MV-4-11 (cell line): ENCODE measurements at regions not wholly inside any gene's neighbourhood (a gene's known extent, or its start where the extent isn't known, plus 50 kb on each side); places are given as distances from the start of the nearest gene placed in this dataset.

Experiments
- DNase-seq: peaks from one replicate; lab custom pipeline; 2025; lab: John Stamatoyannopoulos, UW

DNA sequence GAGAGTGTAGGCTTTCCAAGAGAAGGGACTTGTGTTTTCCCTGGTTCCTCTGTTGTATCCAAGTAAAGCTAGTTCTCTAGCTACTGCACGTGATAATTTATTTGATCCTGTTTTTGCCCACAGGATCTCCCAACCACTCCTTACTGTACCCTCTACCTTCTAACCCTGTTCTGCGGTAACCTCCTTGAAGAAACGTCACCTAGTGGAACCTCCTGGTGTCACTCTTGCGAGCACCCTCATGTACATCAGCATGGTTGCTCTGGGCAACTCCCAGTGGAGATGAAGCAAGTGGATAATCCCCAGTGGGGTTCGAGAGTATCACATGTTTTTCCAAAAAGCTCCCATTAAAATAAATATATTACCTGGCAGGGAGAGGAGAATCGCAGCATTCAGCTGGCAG is 108.9 kb upstream of the CLMP start:
- no peak for DNase-seq

DNA sequence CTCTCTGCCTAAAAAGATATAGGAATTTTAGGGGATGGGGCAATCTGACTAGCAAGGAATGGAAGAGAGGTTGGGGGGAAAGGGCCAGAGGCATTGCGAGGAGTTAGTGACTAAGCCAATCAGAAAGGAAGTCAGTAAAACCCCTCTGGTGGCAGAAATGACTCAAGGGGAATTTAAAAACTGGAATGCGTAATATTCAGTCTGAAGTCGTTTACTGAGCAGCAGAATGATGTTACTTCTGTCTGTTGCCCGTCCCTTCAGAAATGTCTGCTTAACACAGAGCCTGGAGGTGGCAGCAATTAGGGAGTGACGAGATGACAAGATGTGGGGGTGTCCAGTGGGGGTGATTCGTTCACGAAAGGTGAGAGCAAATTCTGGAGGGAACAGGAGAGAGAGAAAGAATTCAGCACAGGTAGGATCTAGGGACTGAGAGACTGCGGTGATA is 107.7 kb upstream of the CLMP start:
- DNase-seq, result peak; percentile 54

- peak; percentile 30 for DNase-seq
Measured at GRCh38 chr11:123301696-123302400, 106.8 kb upstream of the CLMP start.

DNA sequence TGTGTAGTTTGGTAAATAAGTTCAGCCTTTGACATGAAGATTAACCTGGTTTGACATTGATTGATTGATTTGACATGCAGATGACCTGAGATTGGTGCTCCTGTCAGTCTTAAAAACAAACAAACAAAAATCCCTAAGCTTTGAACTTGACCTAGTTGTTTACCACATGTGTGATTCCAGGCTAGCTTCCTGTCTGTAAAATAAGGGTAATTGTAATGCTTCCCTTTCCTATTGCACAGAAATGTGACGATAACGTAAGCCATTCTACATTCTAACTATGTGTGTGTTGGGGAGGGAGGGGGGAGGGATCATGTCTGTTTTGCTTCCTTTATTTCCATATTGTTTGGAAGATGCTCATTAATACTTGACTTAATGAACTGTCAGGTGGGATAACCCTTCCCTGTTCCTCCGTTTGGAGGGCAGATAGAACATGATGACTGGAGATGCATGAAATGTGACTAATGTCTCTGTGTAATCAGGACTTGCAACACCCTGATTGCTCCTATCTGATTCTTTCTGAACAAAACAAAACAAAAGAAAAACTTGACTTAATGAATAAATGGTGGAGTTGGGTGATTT is 106.1 kb upstream of the CLMP start:
- peak; percentile 30 for DNase-seq

DNA sequence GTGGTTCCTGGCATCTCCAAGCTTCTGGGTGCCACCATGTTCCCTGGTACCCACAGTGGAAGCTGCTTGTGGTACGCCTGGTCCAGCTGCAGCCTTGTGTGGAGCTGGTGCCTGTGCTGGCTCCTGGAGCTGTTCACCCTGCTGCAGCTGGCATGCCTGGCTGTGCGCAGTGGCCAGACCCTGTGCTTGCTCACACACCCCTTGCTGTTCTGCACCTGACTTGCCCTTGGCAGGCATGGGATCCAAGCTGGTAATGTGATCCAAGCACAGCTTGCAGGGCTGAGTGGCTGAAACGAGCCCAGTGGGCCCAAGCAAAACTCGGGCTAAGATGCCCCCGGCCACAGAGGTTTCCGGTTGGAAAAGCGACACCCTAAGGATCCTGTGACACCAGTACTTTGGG is 104.7 kb upstream of the CLMP start:
- no peak for DNase-seq

DNA sequence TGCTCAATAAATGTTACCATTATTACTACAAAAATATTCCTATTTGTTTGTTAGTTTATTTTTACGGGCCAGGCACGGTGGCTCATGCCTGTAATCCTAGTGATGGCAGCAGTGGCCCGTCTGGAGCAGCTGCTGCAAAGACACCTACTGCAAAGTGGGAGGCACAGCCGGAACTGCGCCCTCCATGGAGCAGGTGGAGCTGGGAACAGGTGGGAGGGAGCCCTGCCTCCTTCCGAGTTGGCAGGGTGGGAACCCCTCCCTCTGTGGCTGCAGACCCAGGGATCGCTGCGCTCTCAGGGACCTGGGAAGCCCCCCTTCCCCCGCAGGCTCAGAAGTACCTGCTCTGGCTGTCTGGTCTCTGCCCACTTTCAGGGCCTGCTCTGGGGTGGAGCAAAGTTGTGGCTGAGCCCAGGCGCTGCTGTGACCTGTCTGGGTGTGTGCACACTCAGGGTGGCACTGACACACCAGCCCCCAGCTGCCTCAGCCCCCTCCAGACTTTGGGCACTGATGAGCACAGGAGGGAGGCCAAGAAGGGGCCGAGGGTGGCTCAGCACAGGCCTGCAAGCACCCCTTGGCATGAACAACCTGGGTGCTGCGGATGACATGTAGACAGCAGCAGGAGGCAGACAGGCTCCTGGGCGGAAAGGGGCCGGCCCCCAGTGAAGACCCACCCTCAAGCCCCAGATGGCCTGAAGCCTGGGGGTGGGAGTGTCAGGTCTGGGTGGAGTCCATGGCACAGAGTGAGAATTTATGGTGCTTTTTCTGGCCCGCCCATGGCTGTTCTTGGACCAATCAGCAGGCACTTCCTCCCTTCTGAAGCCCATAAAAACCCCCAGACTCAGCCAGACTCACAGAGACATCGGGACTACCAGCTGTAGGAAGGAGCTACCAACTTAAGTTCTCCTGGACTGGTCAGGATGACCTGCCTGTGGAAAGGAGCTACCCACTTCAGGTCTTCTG is 103.7 kb upstream of the CLMP start:
- no peak for DNase-seq

- DNase-seq, result no peak
Measured at GRCh38 chr11:123292647-123293046, 97.6 kb upstream of the CLMP start.

- DNase-seq, result no peak
Measured at GRCh38 chr11:123291201-123291869, 96.3 kb upstream of the CLMP start.

DNA sequence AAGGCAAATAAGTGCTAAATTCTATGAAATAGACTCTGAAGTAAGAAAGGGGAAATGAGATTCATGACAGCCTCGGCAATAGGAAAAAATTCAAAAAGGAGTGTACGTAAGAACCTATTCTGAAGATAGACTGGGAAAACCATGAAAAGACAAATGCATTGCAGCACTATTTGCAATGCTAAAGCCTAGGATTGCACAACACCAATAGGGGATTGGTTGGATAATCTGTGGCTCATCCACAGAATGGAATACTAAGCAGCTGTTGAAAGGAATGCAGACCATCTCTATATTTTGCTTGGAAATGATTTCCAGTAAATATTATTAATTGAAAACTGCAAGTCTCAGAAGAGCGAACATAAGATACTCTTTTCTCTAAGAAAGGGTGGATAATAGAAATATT is 91.7 kb upstream of the CLMP start:
- peak; percentile 66 for DNase-seq

DNA sequence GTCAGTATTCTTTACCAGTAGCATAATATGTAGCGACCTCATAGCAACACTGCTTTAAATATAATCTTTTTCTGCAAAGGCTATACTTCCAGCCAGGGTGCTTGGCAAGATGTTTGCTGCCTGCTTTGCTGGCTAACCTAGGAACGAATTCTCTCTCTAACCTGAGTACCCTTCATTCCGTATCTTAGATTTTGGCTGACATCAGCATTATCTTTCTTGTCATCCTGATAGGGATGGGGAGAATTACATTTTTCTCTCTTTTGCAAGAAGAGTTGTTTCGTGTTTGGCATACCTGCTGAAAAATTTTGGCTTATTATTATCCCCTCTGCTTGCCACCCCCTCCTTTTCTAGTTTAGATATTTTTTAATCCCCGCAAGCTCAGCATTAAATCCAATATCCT is 91.2 kb upstream of the CLMP start:
- no peak for DNase-seq

DNA sequence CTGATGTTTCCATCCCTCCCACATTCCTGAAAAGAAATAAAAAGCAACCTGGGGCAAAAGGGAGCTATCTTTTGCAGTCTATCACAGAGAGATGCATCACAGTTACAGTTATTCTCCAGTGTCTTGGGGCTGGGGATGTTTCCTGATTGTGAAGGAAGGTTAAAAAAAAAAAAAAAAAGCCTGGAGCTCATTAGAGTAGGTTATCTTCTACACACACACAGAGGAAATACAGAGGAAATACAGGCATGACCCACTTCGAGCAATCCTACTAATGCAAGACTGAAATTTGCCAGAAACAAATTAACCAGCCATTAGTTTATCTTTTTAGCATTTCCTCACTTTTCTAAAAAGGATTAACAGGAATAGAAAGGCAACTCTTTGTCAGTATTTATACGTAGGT is 89.4 kb upstream of the CLMP start:
- DNase-seq, result no peak

DNA sequence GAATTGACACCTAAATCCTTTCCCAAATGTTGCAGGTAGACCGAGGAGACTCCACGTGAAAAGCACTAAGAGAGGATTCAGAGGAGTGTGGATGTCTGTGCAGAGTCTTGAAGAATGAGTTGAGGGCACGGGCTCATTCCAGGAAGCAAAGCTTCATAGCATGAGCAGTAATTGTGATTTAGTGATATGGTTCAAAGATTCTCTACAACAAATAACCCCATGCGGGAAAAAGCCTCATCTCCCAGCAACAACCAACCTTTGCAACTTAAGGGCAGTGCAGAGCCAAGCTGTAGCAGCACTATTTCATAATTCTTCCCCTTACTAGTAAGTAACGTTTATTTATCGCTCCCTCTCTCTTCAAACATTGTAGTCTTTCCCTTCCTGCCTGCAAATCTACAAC is 87.5 kb upstream of the CLMP start:
- no peak for DNase-seq

DNA sequence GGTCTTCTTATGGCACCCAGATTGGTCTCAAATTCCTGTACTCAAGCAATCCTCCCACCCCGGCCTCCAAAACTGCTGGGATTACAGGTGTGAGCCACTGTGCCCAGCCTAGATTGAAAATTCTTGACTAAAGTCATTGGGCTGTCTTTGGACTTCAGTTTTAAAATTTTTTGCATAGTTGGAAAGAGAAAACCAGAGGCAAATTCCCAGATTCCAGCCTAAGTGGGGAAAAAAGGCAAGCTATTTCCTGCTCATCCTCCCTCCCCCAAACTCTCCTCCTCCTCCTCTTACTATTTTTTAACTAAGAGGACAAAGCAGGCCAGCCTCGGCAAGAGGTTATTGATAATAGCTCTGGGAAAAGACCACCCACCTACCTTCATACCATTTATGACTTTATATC is 78.6 kb upstream of the CLMP start:
- no peak for DNase-seq

- DNase-seq, result no peak
Measured at GRCh38 chr11:123272565-123272964, 77.5 kb upstream of the CLMP start.

GRCh38 chr11:123268156-123268555 is 73.1 kb upstream of the CLMP start:
- DNase-seq, result no peak

GRCh38 chr11:123265951-123266350 is 70.9 kb upstream of the CLMP start:
- DNase-seq, result no peak

DNA sequence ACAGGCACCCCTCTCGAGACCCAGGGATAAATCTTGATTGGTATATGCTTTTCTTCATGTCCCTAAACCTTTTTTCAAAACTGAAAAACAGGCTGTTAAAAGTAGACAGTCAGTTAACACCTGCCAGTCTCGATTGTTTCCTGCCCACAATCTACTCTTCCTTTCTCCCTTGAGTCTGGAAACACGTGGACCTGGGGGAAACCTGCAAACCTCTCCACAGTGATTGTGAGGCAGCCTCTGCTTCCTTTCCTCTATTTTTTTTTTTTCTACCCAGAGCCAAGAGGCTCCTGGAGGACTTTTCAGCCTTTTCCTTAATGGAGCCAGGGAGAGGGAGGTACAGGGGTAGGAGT is 69.4 kb upstream of the CLMP start:
- peak; percentile 48 for DNase-seq

GRCh38 chr11:123261345-123262106 is 66.5 kb upstream of the CLMP start:
- DNase-seq, result peak; percentile 58

DNA sequence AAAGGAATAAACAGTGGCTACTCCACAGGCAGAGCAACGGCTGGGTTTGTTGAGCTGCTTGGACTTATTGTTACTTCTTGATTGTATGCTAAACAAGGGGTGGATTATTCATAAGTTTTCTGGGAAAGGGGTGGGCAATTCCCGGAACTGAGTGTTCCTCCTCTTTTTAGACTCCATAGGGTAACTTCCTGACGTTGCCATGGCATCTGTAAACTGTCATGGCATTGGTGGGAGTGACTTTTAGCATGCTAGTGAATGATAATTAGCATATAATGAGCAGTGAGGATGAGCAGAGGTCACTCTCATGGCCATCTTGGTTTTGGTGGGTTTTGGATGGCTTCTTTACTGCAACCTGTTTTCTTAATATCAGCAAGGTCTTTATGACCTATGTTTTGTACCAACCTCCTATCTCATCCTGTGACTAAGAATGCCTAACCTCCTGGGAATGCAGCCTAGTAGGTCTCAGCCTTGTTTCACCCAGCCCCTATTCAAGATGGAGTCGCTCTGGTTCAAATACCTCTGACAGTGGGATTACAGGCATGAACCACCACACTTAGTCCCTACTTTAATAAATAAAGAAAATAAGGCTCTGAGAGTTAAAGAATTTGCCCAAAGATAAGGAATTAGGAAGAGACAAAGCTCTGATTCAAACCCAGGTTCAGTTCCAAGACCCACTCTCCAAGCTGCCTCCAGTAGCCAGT is 65.6 kb upstream of the CLMP start:
- DNase-seq, result peak; percentile 8

DNA sequence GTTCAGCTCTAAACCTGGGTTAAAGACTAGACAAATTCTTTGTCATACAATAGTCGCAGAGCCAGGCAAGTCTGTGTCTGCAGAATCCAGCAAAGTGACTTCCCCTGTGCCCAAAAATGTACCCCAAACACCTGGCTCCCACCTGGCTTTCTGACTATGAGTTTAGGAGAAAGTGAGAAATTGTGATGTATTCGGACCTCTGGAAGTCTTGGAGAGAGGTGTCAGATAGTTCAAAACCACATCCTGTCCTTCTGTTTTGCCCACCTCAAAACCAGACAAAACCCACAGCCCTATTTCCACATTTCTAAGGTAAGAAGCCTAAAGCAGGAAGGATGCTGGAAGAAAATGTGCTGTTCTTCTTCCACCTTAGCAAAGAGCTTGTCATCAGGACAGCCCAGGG is 63.8 kb upstream of the CLMP start:
- DNase-seq, result no peak

DNA sequence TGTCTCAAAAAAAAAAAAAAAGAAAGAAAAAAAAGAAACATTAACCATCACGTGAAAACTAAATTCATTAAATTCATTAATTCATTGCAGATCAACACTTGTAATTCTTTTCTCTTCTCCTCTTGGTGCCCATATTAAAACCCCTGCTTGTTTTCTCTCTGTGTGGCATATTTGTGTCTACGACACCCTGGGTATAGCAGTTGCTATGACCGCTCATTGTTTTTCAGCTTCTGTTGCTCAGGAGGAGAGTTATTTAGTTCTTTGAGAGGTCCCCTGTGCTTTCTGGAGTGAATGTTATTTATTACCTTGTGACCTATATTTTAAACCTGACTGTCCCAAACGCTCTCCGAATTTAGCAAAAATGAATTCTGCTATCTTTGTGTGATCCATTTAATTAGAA is 62.3 kb upstream of the CLMP start:
- no peak for DNase-seq
